GM21717 (cell line): ENCODE measurements at regions not wholly inside any gene's neighbourhood (a gene's known extent, or its start where the extent isn't known, plus 50 kb on each side); places are given as distances from the start of the nearest gene placed in this dataset.

Experiments used
- ATAC-seq: cut with Tn5 transposase; IDR thresholded peaks from one replicate; pipeline ENCODE4 v1.9.1; 2021; ENCODE audit warnings: mild to moderate bottlenecking, moderate library complexity; ENCODE audit not compliant: unreplicated experiment

- ATAC-seq, result no peak
Observed at GRCh38 chr17:33473061-33473460, 180.0 kb upstream of the ASIC2 start.

GRCh38 chr17:33474789-33475188 lies 181.7 kb upstream of the ASIC2 start:
- ATAC-seq, result no peak

- no peak for ATAC-seq
Observed at GRCh38 chr17:33475594-33475993, 182.5 kb upstream of the ASIC2 start.

DNA sequence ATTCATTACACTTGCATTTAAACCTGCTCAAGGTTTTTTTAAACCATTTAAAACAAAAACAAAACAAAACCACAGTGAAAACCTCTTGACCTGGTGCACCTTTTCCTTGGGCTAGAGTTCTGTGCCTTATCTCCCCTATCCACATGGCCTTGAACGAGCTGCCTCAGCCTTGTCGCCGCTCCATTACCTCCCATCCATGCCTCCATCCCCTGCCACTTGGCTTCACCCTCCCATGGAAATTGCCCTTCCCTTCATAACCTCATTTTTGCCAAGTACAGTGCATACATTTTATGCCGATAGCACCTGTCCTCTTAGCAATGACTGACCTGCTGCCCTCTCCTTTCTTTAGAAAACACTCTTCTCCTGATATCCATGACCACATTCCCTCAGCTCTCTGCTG lies 188.6 kb upstream of the ASIC2 start:
- ATAC-seq, result no peak

DNA sequence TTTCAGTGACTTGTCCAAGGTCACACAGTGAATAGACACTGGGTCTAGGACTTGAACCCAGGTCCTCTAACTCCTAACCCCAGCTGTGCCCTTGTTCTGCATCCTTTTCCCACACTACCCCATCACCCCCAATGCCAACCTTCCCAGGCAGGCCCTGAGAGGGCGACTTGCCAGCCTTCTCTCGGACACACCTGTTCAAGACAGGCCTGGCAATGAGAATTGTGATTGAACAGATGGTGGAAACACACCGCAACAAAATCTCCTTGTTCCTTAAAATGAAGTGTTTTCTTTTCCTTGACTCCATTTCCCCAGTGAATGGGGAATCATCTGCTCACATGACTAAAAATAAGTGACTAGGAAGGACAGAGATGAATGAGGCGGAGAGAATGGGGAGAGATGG lies 189.5 kb upstream of the ASIC2 start:
- no peak for ATAC-seq

DNA sequence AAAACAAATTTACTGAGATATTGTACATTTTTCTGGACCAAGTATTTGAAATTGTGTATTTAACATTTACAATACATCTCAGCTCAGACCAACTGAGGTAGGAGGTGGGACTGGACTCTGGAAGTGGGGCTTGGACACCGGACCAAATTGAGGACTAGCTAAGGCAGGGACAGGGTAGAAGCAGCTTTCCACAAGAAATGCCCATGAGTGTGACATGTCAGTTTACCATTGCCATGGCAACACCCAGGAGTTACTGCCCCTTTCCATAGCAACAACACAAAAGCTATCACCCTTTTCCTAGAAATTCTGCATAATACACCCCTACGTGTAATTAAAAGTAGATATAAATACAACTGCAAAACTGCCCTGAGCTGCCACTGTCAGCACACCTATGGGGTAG lies 191.5 kb upstream of the ASIC2 start:
- ATAC-seq, result no peak

- no peak for ATAC-seq
Observed at GRCh38 chr17:33486135-33486885, 193.2 kb upstream of the ASIC2 start.

GRCh38 chr17:33487187-33487879 lies 194.2 kb upstream of the ASIC2 start:
- ATAC-seq, result no peak

DNA sequence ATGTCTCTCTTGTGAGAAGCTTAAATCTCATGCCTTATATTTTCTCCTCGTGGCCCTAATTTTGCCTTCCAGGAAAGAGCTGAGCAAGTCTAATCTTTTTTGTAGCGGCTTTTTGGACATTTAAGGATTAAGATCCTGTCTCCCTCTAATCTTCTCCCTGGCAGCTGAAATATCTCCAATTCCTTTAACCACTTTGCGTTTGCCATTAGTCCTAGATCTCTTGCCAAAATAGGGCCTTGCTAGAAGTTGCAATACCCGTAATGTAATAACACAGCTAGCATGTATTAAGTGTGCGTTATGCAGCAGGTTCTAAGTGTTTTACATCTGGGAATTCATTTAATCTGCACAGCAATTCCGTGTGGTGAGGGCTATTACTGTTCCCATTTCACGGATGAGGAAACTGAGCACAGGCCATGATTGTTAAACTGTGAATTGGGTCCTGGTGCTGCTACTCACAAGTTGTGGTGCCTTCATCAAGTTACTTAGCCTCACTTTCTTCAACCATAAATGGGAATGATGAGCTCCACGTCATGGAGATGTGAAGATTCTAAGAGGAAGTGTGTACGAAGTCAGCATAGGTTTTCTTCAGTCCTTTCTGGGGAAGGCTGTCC lies 198.9 kb upstream of the ASIC2 start:
- no peak for ATAC-seq

GRCh38 chr17:33492731-33493265 lies 199.7 kb upstream of the ASIC2 start:
- no peak for ATAC-seq

DNA sequence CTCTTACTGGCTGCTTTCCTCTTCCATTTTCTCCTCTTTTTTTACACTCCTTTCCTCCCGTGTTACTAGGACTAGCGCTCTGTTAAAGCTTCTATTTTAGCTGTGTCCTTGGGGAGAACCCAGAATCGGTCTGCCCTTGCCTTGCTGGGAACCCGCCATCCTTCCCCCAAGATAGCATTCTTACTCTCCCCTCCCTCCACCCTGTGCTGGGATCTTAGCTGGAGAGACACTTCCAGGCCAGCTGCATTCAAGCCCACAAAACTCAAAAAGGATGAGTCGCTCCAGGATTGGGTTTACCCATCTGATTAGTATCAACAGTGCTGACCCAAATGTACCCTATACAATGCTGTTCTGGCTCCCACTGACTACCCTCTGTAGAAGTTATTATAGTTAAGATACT lies 200.5 kb upstream of the ASIC2 start:
- no peak for ATAC-seq

DNA sequence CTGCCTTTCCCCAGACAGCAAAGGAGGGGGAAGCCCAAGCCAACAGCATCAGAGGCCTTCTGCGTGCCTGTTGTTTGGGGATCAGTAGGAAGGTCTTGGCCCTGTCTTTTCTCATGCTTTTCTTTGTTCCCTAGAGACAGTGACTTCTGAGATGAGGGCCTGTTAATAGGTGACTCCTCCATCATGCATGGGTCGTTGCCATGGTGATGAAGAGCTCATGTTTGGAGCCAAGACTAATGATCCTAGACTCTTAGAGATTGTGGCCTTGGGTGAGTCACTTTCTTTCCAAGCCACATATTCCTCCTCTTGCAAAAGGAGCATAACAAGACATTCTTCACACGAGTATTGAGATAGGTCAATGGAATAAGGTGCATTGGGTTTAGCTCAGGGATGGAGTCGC lies 201.1 kb upstream of the ASIC2 start:
- no peak for ATAC-seq

GRCh38 chr17:33497623-33498022 lies 204.5 kb upstream of the ASIC2 start:
- no peak for ATAC-seq

DNA sequence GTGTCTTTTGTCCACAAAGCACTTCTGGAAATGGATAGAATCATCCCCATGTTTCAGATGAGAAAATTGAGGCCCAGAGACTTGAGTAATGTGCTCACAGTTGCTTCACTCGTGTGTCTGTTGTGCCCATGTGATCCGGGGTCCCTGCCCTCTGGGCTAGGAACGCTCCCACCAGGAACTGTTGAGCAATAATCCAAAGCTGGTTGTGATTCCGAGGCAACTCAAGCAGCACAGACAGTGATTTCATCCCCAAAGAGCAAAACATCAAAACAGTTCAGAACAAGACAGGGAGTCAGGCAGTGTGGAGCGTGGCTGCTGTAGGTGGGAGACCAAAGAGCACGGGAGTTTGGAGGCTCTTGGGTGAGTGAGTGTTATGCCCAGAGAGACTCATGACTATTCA lies 205.0 kb upstream of the ASIC2 start:
- no peak for ATAC-seq

- ATAC-seq, result no peak
Observed at GRCh38 chr17:33499040-33499439, 205.9 kb upstream of the ASIC2 start.

DNA sequence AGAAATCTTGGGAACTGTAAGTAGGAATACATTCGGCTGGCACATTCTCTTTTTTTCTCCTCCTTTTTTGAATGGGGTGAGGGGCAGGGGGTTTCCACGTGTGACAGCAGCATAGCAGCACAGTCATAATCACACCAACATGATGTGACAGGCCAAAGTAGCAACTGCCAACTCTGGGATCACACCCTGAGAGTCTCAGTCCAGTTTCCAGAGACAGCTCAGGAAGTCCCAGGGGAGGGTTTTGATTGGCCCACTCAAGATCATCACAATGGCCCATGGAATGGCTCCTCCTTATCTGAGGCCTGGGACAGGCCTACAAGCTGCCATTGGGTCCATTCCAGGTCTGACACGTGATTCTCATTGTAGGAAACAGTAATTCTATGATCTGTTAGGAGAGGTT lies 207.1 kb upstream of the ASIC2 start:
- ATAC-seq, result no peak

GRCh38 chr17:33501185-33501584 lies 208.1 kb upstream of the ASIC2 start:
- no peak for ATAC-seq

GRCh38 chr17:33504571-33504970 lies 211.5 kb upstream of the ASIC2 start:
- ATAC-seq, result no peak

DNA sequence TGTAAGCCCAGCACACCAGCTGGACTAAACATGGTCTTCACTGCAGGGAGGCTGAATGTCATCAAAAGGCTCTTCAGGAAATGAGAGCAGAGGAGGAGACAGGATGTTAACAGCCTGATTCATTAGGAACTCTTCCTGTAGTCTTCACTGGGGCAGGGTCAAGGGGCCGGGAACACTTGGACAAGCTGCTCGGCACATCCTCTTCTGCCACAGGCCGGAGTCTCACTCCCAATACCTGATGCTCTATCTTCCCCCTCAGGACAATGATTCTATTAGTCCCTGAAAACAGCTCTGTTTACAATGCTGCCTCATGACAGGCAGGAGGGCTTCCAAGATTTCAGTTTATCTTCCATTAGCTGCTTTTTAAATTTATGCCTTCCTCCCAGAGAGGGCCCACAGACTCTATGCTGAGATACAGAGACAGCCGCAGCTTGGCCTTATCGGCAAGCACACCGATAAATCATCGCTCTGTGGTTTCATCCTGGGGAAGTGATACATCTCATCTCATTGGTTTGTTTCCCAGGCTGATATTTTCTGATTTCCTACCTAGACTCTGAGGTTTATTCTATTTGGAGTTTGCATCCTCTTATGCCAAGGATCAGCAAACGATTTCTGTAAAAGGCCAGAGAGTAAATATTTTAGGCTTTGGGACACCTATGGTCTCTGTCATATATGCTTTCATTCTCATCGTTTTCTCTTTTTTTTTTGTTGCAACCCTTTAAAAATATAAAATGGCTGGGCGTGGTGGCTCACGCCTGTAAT lies 214.0 kb upstream of the ASIC2 start:
- no peak for ATAC-seq

DNA sequence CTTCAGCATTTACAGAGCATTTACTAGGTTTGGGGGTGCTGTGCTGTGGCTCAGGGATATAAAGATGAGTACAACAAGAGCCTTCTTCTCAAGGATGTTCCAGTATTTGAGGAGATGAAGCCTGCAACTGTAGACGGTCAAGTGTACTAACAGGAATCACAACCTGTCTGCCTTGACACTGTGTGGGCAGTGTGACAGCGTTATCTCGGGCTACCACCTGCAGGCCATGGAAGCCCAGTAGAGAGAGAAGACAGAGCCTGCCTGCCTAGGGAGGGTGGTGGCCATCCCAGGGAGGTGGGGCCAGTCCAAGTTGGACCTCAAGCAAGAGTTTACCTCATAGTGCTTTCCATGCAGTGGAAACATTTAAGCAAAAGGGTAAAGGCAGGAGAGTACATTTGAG lies 215.1 kb upstream of the ASIC2 start:
- ATAC-seq, result no peak

DNA sequence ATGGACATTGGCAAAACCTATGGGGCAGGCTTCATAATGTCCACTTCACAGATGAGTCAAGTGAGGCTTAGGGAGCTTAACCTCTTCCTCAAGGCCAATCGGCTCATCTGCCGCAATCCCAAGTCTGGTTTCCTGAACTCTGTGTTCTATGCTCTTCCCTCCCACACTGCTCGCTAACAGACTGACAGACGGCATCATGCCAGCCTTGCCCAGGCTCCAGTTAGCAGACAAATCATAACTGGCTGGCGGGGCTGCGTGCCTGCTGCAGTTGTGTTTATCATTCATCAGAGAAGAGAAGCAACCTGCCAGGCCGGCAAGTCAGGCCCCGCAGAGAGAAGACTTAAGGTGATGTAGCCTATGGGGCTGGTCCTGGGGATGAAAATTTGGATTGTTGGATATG lies 216.2 kb upstream of the ASIC2 start:
- ATAC-seq, result no peak
